ENCODE measurements at regions not wholly inside any gene's neighbourhood (a gene's known extent, or its start where the extent isn't known, plus 50 kb on each side); places are given as distances from the start of the nearest gene placed in this dataset.
A peak's percentile ranks its signal among the peaks of the same experiment; 100 is the strongest.

DNA sequence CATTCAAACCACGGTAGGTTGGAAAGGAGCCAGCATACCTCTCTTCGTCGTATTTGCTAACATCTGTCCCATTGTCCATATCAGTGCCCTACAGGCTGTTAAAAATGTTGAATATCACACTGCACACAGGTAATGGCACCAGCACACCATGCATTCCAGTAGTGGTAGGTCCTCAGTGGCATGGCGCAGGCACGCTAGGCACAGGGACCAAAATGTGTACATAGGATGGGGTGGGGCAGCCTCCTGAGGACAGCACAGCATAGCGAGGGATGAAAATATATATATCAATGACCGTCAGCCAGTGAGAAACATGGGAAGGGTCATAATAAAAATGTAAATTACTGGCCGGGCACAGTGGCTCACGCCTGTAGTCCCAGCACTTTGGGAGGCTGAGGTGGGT, 99.9 kb upstream of the CTBP2 start:
- Mint-ChIP-seq H3K27ac (no peak overlapping the region), H3K9me3 (ENCODE audit: low read depth) (no peaks in the 10 kb centered on the region), H3K4me1 (ENCODE audit: low read depth) (peaks cover 6% of the 10 kb centered on the region), H3K4me3 (ENCODE audit: low read depth) (no peak overlapping the region), H3K27me3 (peaks cover 38% of the 10 kb centered on the region), H3K36me3 (ENCODE audit: insufficient read depth) (no peaks in the 10 kb centered on the region)
- no peak for DNase-seq (ENCODE audit: low spot score, unreplicated experiment)
- TF ChIP-seq, protein P1, sequence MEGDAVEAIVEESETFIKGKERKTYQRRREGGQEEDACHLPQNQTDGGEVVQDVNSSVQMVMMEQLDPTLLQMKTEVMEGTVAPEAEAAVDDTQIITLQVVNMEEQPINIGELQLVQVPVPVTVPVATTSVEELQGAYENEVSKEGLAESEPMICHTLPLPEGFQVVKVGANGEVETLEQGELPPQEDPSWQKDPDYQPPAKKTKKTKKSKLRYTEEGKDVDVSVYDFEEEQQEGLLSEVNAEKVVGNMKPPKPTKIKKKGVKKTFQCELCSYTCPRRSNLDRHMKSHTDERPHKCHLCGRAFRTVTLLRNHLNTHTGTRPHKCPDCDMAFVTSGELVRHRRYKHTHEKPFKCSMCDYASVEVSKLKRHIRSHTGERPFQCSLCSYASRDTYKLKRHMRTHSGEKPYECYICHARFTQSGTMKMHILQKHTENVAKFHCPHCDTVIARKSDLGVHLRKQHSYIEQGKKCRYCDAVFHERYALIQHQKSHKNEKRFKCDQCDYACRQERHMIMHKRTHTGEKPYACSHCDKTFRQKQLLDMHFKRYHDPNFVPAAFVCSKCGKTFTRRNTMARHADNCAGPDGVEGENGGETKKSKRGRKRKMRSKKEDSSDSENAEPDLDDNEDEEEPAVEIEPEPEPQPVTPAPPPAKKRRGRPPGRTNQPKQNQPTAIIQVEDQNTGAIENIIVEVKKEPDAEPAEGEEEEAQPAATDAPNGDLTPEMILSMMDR (IDR thresholded peaks at IDR 0.05; ENCODE audit: unreplicated experiment), result no peak

DNA sequence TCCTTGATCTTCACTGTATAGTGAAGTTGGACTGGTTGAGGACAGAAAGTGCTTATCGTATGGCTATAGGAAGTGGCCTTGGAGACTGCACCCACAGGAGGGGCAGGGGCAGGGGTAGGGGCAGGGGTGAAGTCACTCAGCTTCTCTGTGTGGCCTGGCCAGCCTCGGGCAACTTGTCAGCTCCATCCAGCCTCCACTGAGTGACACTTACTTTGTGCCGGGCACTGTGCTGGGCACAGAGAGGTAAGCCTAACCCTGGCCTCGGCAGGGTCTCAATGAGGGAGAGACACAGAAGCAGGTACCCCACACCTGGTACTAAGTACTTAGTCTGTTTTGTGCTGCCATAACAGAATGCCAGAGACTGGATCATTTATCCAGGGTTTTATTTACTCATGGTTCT, 99.3 kb upstream of the CTBP2 start:
- H3K4me3 Mint-ChIP-seq (ENCODE audit: low read depth), result no peak overlapping the region
- peaks cover 34% of the 10 kb centered on the region for H3K27me3 Mint-ChIP-seq
- H3K27ac Mint-ChIP-seq, result no peak overlapping the region

DNA sequence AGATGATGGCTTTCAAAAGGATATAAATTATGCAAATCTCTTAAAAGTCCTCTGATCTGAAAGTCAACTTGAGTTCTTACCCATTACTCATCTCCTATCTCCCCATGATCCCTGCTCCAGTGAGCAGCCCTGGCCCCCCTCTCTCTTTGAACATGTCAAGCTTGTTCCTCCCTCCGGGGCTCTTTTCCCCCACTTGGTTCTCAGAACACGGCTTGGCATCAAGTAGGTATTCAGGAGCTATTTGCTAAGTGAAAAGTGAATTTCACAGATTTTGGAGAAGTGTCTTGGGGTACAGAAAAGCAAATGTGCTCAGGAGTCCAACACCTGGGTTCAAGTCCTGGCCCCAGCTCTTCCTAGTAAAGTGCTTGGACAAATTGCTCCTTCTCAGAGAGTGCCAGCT, 98.3 kb upstream of the CTBP2 start:
- Mint-ChIP-seq H3K4me3 (ENCODE audit: low read depth) (no peak overlapping the region), H3K27me3 (peaks cover 43% of the 10 kb centered on the region), H3K36me3 (ENCODE audit: insufficient read depth) (no peaks in the 10 kb centered on the region), H3K27ac (no peak overlapping the region), H3K4me1 (ENCODE audit: low read depth) (peaks cover 6% of the 10 kb centered on the region), H3K9me3 (ENCODE audit: low read depth) (no peaks in the 10 kb centered on the region)
- TF ChIP-seq, protein P1 (IDR thresholded peaks at IDR 0.05; ENCODE audit: unreplicated experiment), result no peak
- no peak for DNase-seq (ENCODE audit: low spot score, unreplicated experiment)

More for the DNA sequence above, 99.3 kb upstream of the CTBP2 start:
- Mint-ChIP-seq H3K36me3 (ENCODE audit: insufficient read depth) (no peaks in the 10 kb centered on the region), H3K4me1 (ENCODE audit: low read depth) (peaks cover 6% of the 10 kb centered on the region), H3K9me3 (ENCODE audit: low read depth) (no peaks in the 10 kb centered on the region)
- TF ChIP-seq, protein P1 (IDR thresholded peaks at IDR 0.05; ENCODE audit: unreplicated experiment), result no peak
- DNase-seq (ENCODE audit: low spot score, unreplicated experiment), result no peak

DNA sequence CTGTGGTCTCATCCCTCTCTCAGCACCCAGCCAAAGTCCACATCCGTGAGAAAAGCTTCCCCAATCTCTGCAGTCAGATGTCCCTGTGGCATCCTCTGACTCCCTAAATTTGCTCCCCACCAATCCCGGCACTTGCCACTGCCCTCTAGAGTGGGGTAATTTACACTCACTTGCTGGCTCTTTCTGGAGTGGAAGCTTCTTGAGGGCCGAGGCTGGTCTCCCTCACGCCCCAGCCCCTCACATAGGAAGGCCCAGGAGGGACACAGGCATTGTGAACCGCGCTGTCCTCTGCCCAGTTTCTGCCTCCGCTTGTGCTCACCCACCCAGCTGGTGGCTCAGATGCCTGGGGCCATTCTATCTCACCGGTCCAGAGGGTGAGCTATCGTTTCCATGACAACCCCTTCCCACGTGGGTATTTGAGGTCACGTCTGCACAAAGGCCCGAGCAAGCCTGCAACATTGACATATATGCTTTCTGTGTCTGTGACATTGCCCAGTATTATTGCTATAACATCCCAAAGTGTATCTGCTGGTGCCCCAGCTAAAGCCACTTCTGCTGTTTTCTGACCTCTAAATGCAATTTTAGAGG, 97.3 kb upstream of the CTBP2 start:
- Mint-ChIP-seq H3K27ac (peak overlapping the region; percentile 34), H3K36me3 (ENCODE audit: insufficient read depth) (no peaks in the 10 kb centered on the region), H3K27me3 (peaks cover 37% of the 10 kb centered on the region), H3K9me3 (ENCODE audit: low read depth) (peaks cover 3% of the 10 kb centered on the region), H3K4me1 (ENCODE audit: low read depth) (peaks cover 6% of the 10 kb centered on the region), H3K4me3 (ENCODE audit: low read depth) (no peak overlapping the region)
- DNase-seq (ENCODE audit: low spot score, unreplicated experiment), result no peak
- TF ChIP-seq, protein P1 (IDR thresholded peaks at IDR 0.05; ENCODE audit: unreplicated experiment), result no peak

DNA sequence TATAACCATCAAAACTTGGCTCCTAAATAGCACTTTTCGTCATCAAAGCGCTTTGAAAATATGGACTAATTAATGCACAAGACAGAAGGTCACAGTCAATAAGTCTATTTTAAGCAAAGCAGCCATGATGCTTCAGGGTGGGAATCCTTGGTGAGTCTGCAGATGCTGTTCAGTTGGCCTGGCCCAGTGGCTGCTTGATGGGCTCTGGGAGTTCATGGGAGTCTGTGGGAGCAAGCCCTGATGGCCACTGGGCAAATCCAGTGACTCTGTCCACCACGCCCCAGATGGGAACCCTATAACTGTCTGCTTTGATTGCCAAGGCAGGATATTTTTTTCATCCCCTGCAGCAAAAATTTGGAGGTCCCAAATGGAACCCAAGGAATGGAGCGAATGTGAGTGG, 95.7 kb upstream of the CTBP2 start:
- H3K4me3 Mint-ChIP-seq (ENCODE audit: low read depth), result no peak overlapping the region
- H3K27ac Mint-ChIP-seq, result no peak overlapping the region
- no peaks in the 10 kb centered on the region for H3K4me1 Mint-ChIP-seq (ENCODE audit: low read depth)
- no peak for DNase-seq (ENCODE audit: low spot score, unreplicated experiment)
- peaks cover 13% of the 10 kb centered on the region for H3K9me3 Mint-ChIP-seq (ENCODE audit: low read depth)
- H3K36me3 Mint-ChIP-seq (ENCODE audit: insufficient read depth), result peaks cover 6% of the 10 kb centered on the region
- H3K27me3 Mint-ChIP-seq, result peaks cover 35% of the 10 kb centered on the region
- TF ChIP-seq, protein P1 (IDR thresholded peaks at IDR 0.05; ENCODE audit: unreplicated experiment), result no peak

Measured in progenitor cell of endocrine pancreas (in vitro differentiated cells).